ENCODE measurements at regions not wholly inside any gene's neighbourhood (a gene's known extent, or its start where the extent isn't known, plus 50 kb on each side); places are given as distances from the start of the nearest gene placed in this dataset.

DNA sequence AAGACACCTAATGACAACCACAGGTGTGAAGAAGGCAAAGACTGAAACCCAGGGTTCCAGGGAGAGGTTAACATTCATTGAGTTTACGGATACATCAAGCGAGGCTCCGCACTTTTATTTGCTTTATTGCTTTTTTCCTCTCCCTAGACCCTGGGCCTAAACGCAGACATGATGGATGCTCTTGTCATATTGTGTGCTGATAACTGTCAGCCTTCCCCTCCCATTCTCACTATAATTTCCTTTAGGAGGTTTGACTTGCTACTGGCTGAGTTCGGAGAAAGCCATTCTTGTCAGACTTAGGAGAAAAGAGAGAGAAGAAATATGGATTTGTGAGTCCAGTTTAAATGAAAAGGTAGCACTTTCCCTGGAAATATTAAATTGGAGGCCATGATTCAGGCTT lies 471.6 kb downstream of the DNAH5 start:
- in situ Hi-C loops (cut with MboI; ENCODE audit: low sequenced_read_pairs, unreplicated experiment): no loop called here
- DNase-seq (ENCODE audit: low spot score): no peak
- TF ChIP-seq, protein P1, sequence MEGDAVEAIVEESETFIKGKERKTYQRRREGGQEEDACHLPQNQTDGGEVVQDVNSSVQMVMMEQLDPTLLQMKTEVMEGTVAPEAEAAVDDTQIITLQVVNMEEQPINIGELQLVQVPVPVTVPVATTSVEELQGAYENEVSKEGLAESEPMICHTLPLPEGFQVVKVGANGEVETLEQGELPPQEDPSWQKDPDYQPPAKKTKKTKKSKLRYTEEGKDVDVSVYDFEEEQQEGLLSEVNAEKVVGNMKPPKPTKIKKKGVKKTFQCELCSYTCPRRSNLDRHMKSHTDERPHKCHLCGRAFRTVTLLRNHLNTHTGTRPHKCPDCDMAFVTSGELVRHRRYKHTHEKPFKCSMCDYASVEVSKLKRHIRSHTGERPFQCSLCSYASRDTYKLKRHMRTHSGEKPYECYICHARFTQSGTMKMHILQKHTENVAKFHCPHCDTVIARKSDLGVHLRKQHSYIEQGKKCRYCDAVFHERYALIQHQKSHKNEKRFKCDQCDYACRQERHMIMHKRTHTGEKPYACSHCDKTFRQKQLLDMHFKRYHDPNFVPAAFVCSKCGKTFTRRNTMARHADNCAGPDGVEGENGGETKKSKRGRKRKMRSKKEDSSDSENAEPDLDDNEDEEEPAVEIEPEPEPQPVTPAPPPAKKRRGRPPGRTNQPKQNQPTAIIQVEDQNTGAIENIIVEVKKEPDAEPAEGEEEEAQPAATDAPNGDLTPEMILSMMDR (IDR thresholded peaks at IDR 0.05; ENCODE audit: borderline replicate concordance, control extremely low read depth, extremely low read depth, insufficient read depth, missing control alignments): no peak

GRCh38 chr5:13470975-13471374 lies 473.5 kb downstream of the DNAH5 start:
- DNase-seq (ENCODE audit: low spot score): no peak
- TF ChIP-seq, protein P1 (IDR thresholded peaks at IDR 0.05; ENCODE audit: borderline replicate concordance, control extremely low read depth, extremely low read depth, insufficient read depth, missing control alignments): no peak
- in situ Hi-C loops (cut with MboI; ENCODE audit: low sequenced_read_pairs, unreplicated experiment): no loop called here

DNA sequence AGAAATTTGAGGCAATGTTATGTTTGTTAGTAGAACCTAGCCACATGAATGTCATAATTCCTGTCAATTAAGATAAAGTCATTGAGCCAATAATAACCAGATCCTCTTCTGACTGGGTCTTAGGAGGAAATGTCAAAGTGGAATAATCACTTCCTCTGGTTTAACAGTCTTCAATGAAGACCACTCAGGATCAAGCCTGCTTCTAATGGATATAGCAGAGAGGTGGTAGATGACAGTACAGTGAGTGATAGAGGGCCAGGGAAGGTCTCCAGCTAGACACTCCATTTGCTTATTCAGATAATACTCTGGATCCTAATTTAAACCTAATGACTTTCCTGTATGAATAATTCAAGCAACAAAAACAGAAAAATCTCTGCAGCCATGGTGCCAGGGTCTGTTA lies 474.2 kb downstream of the DNAH5 start:
- DNase-seq (ENCODE audit: low spot score): no peak
- TF ChIP-seq, protein P1 (IDR thresholded peaks at IDR 0.05; ENCODE audit: borderline replicate concordance, control extremely low read depth, extremely low read depth, insufficient read depth, missing control alignments): no peak
- in situ Hi-C loops (cut with MboI; ENCODE audit: low sequenced_read_pairs, unreplicated experiment): no loop called here

- in situ Hi-C loops (cut with MboI; ENCODE audit: low sequenced_read_pairs, unreplicated experiment): no loop called here
- TF ChIP-seq, protein P1 (IDR thresholded peaks at IDR 0.05; ENCODE audit: borderline replicate concordance, control extremely low read depth, extremely low read depth, insufficient read depth, missing control alignments): no peak
- no peak for DNase-seq (ENCODE audit: low spot score)
Measured at GRCh38 chr5:13464532-13465193, 479.8 kb downstream of the DNAH5 start.

- DNase-seq (ENCODE audit: low spot score): no peak
- TF ChIP-seq, protein P1 (IDR thresholded peaks at IDR 0.05; ENCODE audit: borderline replicate concordance, control extremely low read depth, extremely low read depth, insufficient read depth, missing control alignments): no peak
- in situ Hi-C loops (cut with MboI; ENCODE audit: low sequenced_read_pairs, unreplicated experiment): no loop called here
Measured at GRCh38 chr5:13460587-13460986, 483.9 kb downstream of the DNAH5 start.

DNA sequence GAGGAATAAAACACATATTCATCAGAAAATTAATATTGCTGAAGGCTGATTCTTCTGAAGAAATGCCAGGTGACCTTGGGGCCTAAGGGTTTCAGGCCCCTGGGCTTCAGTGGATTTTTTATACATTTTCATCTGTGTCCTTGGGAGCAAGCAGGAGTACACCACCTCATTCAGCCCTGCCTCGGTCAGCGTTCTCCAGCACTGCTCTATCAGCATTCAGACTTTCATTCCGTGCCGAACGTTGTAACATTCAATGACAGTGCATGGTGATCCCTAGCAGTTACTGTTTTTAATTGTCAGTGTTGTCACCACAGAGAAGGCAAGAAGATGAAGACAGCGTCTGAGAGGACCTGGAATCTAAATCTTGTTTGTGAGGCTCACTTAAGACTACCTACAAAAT lies 490.4 kb downstream of the DNAH5 start:
- in situ Hi-C loops (cut with MboI; ENCODE audit: low sequenced_read_pairs, unreplicated experiment): no loop called here
- TF ChIP-seq, protein P1 (IDR thresholded peaks at IDR 0.05; ENCODE audit: borderline replicate concordance, control extremely low read depth, extremely low read depth, insufficient read depth, missing control alignments): no peak
- DNase-seq (ENCODE audit: low spot score): no peak

All from GM13976 (cell line).